ENCODE measurements at regions not wholly inside any gene's neighbourhood (a gene's known extent, or its start where the extent isn't known, plus 50 kb on each side); places are given as distances from the start of the nearest gene placed in this dataset.

DNA sequence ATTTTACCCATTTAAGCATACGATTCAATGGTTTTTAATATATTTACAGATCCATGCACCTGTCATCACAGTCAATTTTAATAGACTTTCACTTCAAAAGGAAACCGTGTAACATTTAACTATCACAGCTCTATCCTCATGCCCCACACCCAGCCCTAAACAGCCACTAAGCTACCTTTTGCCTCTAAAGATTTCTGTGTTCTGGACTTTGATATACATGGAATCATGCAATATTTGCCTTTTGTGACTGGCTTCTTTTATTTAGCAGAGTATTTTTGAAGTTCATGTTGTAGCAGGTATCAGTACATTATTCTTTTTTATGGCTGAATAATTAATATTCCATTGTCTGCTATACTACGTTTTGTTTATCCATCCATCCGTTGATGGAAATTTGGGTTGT lies 50.3 kb upstream of the STX16 start:
- no peak for DNase-seq

DNA sequence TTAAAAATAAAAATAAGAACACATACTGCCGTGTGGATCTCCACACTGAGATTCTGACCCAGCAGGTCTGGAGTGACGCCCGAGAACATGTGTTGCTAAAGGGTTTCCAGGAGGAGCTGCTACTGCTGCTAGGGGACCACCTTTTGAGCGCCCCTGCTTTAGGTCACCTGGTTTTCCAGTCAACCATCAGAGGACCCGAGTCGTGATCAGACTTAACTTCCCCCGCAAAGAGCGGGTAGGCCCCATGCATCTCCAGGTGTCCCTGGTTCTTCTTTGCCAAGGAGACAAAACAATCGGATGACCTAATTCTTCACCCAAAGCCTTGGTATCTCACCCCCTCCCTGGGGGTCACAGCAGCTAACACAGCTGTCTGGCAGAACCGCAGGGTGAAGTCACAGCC lies 51.1 kb upstream of the STX16 start:
- DNase-seq: no peak

DNA sequence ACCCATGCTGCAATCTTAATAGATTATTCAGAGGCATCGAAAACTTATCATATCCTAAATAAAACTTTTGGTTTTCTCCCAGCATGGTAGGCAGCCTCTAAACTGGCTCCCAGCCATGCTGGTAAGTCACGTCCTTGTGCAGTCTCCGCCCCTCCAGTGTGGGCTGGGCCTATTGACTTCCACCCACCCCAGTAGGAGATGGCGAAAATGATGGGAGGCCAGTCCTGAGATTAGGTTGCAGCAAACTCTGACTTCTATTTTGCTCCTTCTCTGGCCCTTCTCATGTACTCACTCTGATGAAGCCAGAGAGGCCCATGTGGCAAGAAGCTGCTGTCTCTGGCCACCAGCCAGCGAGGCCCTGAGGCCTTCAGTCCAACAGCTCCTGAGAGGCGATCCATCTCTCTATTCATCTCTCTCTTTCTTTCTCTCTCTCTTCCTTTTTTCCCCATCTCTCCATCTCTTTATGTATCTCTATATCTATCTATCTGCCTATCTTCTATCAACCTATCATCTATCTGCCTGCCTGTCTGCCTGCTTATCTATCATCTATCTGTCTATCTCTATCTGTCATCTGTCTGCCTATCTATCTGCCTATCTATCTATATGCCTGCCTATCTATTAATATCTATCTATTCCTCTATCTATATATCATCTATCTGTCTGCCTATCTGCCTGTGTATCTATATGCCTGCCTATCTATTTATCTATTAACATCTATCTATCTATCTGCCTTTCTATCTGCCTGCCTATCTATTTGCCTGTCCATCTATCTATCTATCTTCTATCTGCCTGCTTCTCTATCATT lies 52.7 kb upstream of the STX16 start:
- DNase-seq: no peak

DNA sequence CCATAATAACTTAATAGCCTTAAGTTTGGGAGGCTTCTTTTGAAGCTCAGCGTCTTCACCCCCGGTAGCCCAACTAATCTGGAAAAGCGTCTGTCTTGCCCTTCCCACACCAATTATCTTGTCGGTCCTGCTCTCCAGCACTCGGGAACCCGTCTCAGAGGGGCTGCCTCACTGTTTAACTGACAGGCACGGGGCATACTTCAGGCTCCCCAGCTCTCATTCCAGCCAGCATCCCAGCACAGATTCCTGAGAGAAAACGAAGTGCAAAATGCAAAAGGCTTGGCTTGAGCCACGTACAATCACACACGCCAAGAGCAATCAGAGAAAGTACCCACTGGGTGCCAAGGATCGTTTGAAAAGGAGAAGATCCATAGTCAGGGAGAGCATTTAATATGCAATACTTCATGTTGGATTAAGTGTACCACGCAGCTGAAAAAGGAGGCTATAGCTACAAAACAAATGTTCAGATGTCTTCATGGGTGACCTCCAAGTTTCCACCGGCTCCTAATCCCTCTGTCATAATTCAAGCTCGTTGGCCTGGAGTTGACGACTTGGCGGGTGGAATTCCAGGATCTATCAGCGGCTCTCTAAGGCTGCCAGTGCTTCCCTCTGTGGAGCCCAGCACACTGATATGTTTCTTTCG lies 53.7 kb upstream of the STX16 start:
- DNase-seq: no peak

DNA sequence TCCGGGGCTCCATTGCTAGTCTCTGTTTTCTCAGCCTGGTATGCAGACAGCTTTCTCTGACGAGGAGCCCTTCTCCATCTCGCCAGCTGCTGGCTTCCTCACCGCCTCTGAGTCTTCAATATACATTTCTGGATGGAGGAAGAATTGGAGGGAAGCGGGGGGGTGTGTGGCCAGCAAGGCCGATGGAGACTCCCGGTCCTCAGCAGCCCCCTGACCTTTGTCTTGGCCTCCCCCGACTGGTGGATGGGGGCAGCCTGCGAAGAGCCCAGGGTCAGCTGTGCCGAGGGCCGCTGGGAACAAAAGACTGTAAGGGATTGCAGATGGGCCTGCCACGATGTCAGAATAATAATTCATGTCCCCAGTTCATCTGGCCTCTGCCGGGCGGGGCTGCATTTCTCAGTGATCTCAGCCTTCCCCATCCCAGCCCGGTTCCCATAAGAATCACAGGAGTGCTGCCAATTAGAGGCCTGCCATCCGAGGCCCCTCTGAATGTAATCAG lies 54.3 kb upstream of the STX16 start:
- no peak for DNase-seq

DNA sequence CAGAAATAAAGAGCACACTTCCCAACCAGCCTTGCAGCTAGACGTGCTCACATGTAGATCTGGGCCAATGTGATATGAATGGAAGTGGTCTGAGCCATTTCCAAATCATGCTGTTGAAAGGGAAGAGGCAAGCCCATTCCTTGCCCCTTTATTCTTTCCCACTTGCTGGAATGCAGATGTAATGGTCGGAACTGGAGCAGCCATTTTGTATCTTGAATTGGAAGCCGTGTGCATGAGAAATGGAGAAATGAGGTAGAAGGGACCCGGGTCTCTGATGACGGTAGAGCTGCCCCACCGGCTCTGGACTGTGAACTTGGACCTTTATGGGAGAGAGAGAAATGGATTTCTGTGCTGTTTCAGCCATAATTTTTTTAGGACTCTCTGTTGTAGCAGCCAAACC lies 54.8 kb upstream of the STX16 start:
- DNase-seq: no peak

DNA sequence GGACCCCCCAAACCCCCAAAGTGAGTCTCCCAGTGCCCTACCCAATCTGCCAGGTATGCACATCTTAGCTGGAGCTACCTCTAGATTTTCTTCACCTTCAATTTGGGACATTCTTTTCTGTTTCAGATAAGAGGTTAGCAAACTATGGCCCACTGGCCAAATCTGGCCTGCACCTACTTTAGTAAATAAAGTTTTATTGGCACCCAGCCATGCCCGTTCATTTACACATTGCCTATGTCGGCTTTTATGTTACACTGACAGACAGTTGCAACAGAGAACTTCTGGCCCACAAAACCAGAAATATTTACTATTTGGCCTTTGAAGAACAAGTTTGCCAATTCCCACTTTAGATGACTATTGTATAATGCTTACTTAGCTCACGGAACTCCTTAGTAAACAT lies 55.9 kb upstream of the STX16 start:
- DNase-seq: no peak

DNA sequence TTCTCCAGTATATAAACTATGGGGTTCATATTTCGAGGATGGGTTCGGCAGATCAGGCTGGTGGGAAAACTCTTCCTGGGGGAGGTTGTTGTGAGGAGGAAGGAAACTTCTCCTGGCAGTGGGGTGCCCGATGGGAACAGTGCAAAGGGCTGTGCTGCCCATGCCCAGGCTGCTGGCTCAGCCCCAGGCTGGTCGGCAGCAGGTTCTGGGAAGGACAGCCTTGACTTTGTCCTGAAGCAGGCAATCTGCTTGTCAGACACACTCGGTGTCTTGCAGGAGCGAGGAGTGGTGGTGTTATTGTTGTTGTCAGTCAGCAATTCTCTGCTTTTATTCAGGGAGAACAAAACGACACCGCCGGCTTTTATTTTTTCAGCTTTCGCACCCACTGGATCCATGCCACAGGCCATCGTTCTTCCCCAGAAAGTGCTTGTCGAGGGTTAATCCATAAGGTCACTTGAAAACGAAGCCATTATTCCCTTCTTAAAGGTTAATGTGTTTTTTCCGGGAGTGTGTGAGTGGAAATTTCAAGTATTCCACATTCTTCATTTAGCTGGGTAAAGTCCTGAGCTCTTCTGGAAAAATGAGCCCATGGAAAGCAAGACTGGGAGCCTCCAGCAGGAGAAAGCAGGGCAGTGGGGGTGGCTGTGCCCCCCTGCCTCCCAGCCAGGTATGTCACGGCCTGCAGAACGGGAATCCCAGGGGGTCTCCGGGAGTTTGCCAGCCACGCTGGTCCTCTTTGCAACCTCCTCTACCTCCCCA lies 57.0 kb upstream of the STX16 start:
- no peak for DNase-seq

DNA sequence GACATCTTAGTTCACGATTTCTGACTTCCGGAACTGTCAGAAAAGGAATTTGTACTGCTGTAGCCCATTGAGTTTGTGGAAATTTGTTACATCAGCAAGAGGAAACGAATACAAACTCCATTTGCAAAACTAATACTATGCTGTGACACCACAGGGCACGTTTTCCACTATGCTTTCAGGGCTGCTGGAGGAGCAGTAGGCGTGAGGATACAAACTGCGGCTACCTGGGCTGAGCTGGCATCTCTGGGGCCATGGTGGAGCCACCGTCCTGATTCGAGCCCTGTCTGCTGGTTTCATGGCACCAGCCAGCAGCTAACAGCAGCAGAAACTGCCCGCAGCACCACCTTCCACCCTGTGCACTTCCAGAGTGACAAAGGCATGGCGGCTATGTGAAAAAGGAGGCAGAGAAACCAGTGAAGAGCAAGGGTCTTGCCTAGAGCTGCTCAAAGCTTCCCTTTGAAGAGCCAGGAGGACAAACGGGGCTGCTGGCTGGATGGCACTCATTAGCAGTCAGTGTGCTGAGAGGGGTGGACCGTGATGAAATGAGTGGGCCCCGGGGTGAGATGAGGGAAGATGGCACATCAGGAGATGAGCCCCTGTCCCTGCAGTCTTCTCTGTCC lies 58.9 kb upstream of the STX16 start:
- no peak for DNase-seq

DNA sequence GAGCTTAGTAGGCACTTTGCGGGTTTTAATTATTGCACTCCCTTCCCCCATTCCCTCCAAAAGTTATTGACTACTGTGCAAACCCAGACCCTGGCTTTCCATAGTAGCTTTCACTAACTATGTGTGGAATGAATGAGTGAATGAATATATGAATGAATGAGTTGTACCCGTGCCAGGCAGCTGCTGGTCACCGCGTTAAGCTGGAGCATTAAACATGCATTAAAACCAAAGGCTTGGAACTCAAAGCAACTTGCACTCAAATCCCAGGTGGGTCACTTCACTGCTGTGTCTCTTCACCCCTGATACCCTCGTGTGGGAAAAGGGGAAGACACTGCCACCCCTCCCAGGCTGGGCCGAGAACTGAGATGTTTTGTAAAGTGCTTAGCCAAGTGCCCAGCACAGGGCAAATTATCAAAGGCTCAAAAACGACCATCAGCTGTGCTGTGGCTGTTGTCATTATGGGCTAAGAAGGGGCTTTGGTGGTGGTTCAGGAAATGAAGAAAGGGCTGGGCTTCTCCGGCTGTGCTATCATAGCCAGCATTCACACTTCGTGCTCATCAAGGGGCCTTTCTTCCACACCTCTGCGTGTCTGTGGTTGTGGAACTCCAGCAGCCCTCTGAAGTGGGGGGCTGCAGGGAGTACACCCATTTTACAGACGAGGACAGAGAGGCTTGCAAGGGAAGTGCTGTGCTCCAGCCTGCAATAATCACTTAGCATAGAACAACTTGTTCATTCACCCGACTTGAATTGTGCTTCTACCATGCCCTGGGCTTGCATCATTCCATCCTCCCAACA lies 60.2 kb upstream of the STX16 start:
- no peak for DNase-seq

DNA sequence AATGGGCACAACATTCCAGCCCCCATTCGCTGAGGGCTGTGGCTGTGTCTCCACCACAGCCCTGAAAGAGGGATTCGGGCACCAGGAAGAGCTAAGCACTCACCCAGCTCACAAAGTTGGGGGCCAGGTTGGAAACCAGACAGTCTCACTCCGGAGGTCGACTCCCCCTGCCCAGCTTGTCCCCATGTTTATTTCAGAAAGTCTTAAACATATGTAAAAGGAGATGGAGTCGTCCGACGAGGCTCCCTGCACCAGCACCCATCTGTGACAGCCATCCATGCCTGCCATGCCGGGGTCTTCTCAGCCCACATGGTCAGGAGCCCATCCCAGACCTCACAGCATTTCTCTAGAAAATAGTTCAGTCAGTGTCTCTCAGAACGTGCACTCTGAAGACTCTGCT lies 63.6 kb upstream of the STX16 start:
- no peak for DNase-seq

DNA sequence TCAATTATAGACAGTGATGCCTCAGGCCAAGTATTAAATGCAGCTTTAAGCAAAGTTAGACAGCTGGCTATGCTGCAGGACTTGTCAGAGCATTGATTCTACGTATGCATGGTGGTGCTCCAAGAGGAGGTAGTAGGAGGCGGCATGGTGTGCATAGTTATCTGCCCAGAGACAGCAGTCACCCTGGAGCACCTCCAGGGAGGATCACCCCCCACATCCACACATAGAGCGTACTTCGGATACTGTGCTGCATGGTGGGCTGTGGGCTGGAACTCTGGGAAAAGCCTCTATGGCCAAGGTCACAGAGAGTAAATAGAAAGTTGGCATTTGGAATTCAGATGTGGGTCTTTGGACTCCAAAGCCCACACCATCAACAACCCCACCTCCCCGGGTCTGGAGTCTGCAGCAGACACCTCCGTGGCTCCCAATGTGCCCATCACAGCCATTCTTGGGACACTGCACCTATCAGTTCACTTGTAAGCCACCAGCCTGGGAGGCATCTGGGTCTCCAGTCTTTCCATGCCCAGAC lies 64.5 kb upstream of the STX16 start:
- DNase-seq: no peak

DNA sequence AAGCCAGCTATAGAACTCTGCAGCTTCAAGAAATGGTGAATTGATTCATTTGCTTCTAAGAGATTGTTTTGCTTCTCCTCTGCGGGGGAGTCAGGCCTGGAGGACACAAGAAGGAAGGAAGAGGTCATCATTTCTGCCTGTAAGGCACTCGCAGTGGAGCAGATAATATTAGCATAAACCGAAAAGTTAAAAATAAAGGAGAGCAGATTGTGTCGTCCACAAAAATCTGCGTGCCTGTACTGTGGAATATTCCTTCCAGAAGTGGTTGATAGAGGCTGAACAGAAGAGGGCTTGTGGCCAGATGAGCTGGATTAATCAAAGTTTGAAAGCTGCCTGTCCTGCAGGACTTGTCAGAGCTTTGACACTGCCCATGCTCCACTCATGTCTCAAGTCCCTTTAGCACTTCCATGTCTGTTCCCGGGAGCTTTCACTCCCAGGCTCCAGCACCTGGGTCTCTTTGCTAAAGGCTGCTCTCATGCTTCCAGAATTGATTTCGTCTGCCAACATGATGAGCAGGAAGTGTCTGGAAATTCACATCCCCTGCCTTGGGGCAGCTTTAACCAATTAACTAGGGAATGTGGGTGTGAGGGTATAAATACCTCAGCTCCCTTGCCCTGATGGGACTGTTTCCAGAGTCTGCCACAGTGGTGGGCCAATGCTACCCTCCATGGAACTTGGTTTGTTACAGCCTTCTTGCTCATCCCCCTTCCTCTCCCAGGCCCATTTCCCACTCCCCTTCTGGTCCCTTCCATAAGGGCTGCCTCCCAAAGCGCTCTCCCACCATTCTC lies 65.1 kb upstream of the STX16 start:
- no peak for DNase-seq

DNA sequence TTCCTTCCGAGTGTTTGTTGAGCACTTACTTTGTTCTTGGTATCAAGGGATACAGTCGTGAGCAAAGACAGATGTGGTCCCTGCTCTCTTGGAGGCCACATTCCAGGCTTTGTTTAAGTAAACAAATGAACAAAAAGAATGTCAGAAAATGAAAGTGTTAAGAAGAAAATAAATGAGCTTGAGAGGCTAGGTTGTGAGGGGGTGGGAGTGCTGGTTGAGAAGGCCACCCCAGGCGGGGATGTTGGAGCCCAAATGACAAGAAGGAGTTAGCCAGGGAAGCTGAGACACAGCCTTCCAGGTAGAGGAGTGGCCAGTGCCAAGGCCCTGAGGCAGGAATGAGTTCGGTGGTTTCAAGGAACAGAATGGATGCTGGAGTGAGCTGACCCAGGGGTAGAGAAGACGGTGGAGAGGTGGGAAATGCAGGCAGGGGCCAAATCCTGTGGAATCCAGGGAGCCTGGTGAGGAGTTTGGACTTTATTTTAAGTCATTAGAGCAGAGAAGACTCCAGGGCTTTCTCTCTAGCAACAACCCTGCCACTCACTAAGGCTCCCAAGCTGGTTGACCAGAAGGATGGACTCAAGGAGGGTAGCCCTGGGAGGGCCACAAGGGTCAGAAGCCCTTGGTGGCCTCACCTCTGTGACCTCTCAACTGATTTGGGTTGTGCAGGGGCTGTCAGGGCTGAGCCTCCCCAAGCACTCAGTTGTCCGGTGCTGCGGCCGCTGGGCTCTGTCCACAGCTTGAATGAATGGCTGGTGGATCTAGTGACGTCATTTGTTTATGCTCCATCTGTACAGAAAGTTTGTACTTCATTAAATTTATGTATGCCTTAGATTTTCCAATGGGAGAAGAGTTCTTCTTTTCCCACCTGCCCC lies 66.0 kb upstream of the STX16 start:
- DNase-seq: no peak

DNA sequence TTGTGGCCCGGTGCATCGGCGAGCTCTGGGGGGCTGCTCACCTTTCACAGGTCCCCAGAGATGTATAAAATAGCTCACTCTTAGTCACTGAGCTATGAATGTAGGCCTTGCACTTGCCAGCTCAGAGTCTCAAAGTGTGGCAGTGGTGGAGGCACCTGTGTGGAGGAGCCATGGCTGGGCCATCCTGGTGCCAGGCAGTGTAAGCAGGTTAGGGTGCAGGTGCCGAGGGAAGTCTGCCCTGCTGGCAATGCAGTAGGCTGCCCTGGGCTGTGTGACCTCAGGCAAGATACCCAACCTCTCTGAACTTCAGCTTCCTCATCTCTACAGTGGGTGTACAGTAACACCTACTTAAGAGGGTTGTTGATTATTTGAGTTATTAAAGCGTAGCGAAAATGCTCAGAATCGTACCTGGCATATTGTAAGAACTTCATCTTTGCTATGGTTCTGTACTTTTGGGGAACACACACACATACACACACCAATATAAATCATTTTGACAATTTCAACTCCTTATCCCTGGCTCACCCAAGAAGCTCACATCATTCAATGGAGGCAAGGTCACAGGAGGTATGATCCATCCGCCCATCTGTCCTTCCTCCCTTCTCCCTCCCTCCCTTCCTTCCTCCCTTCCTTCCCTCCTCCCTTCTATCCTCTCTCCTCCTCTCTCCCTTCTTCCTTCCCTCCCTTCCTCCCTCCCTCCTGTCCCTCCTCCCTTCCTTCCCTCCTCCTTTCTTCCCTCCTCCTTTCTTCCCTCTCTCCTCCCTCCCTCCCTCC lies 66.8 kb upstream of the STX16 start:
- DNase-seq: no peak

DNA sequence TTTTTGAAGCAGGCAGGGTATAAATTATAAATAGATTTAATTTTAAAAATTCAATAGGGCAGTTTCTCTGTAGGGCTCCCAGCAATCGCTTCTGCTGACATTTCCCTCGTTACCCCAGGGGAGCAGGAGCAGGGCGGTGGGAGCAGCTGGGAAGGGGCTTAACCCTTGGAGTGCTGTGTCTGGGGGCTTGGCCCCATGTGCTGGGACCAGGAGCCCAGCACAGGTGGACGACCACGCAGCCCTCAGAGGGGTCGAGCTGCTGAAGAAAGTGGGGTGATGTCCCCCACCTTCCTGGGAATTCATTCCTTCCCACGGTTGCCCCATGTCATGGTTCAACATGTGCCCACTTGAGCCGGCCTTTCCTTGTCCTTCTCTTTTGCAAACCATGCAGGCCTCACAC lies 67.5 kb upstream of the STX16 start:
- no peak for DNase-seq

DNA sequence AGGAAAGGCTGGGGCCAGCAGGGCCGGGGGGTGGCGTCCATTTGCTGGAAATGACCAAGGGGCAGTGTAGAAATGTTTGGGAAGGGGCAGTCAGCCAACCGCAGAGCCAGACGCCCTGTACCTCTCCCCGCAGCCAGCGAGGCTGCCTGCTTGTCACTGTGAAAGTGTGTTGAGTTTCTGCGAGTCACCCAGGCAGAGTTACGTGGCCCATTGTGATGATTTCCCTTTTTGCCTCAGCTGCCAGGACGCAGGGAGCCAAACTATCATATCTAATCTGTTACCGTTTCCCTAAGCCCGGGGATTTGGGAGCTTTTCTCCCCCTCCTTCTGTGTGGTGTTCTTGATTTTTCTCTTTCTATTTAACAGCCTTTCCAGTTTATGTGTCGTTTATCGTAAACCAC lies 67.9 kb upstream of the STX16 start:
- no peak for DNase-seq

DNA sequence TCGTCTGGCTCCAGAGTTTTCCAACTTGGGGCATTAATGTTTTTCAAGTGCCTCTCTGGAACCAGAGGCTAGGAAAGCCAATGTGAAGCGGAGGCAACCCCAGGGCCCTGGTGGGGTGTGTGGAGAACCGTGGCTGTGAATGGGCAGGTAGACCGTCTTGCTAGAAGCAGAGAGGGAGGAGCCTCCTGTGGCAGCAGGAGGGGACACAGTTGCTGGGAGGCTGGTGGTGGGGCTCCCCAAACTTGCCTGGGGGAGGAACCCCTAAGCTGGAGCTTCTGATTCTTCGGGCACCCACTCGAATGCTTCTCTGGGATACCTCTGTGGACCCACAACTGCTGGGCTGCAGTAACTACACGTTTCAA lies 65.3 kb upstream of the APCDD1L start:
- no peak for DNase-seq

DNA sequence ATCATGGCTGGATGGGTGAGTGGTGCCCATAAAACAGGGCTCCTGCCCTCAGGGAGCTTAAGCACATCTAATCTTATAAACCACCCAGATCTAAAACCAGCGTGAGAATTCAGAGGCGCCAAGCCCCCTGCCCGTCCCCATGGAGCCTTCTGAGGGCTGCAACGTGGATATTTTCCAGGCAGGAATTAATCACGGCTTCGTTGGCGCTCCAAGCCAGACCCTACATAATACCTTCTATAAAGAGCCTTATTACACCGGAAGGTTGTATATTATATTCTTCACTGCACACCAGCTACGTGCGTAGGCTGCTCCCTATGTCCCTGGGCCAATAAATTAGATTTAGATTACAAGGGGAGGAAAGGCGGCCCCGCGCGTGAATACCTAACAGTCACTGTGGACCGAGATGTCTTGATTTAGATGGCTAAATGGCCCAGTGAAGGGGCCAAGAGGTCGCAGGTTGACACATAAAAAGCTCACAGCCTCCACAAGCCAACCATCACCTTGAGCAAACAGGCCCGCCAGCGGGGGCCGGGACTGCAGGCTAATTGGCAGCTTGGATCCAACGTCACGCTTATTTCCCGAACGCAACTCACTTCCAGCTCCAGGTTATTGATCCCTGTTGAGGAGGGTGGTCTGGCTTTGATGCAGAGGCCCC lies 64.7 kb upstream of the APCDD1L start:
- DNase-seq: no peak

All from NCI-H1105 (cell line).